ENCODE measurements at regions not wholly inside any gene's neighbourhood (a gene's known extent, or its start where the extent isn't known, plus 50 kb on each side); places are given as distances from the start of the nearest gene placed in this dataset.

DNA sequence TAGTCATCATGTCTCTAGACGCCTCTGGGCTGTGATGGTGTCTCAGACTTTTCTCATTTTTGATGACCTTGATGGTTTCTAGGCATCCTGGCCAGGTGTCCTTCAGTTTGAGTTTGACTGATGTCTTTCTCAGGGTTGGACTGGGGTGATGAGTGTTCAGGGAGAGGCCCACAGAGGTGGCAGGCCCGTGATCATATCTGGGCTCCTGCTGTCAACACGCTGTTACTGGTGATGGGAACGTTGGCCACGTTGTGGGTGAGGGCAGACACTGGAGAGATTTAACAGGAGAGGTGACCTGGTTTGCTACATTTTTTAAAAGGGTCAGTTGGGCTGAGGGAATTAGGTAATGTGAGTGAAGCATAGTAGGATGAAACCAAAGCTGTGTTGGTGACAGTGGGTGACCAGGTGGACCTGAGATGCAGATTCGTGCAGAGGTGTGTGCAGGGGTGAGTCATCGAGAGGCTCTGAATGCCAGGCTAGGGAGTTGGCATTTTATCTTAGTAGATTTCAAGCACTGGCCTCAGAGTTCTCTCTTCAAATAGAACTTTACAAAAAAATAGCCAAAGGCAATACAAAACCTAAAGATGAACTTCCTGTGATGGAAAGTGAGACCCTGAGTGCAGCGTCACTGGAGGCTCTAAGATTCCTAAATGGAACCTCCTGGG is 174.1 kb downstream of the CDH26 start:
- H3K27me3 ChIP-seq (ENCODE audit: insufficient read depth, low read depth, severe bottlenecking), result peaks cover 4% of the 10 kb centered on the region
- no peak for TF ChIP-seq CTCF (IDR thresholded peaks at IDR 0.05; ENCODE audit: low read depth, low read length)
- no peaks in the 10 kb centered on the region for H3K36me3 ChIP-seq
- DNase-seq, result no peak
- H3K4me3 ChIP-seq (ENCODE audit: low read depth, low read length), result no peak overlapping the region
- no peak overlapping the region for H3K27ac ChIP-seq
- H3K9me3 ChIP-seq (ENCODE audit: severe bottlenecking), result no peaks in the 10 kb centered on the region

DNA sequence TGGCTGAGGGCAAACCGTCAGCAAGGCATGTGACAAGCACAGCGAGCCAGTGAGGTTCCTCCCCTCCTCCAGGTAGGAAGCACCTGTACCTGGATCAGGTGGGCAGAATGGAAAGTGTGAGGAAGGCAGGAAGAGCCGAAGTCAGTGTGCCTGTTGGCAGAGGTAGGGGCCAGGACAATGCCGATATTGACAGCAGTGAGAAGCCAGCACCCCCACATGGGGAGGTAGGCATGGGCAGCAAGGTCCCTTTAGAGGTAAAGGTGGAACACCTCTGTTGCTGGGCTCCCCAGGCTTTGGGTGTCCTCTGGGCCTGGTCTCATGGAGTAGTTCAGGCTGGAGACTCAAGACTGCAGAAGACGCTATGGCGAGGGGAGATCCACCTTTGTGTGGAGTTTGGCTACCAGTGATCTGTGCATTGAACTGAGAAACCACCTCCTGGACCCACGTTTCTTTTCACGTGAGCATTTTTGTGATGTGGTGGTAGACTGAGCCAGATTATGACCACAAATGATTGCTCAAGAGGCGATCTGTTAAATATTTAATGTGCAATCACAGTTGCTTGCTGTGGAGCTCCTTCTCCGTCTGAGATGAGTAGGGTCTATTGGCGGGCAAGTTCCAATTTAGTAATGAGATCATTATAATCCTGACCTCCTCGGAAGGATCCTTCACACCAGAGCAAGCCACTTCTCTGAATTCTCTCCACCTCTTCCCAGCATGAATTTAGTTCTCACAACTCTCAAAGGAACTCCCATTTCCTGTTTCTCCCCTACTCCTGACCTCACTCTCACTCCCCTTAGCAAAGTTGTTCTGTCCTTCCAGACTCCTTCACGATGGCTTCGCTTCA is 174.8 kb downstream of the CDH26 start:
- peaks cover 4% of the 10 kb centered on the region for H3K27me3 ChIP-seq (ENCODE audit: insufficient read depth, low read depth, severe bottlenecking)
- H3K9me3 ChIP-seq (ENCODE audit: severe bottlenecking), result no peaks in the 10 kb centered on the region
- no peak for DNase-seq
- no peak overlapping the region for H3K4me3 ChIP-seq (ENCODE audit: low read depth, low read length)
- H3K36me3 ChIP-seq, result no peaks in the 10 kb centered on the region
- H3K27ac ChIP-seq, result no peak overlapping the region
- TF ChIP-seq CTCF (IDR thresholded peaks at IDR 0.05; ENCODE audit: low read depth, low read length), result no peak

DNA sequence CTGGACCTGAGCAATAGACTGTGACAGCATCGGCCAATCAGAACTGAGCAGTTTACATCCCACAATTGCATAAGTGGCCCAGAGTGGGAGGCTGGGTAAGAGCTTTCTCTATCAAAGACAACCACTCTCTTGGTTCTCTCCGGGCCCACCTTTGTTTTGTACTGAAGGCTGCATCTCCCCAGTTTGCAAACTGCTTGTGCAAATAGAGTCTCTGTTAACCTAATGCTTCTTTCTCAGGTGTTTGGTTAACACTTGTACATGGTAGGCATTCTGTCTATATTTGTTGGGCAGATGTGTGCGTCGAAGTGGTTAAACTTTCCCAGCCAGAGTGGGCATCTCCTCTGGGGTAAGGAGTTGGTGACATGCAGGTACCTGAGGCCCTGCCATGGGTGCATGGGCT is 177.1 kb downstream of the CDH26 start:
- TF ChIP-seq CTCF (IDR thresholded peaks at IDR 0.05; ENCODE audit: low read depth, low read length), result no peak
- no peaks in the 10 kb centered on the region for H3K36me3 ChIP-seq
- H3K9me3 ChIP-seq (ENCODE audit: severe bottlenecking), result no peaks in the 10 kb centered on the region
- no peak overlapping the region for H3K4me3 ChIP-seq (ENCODE audit: low read depth, low read length)
- no peak overlapping the region for H3K27ac ChIP-seq
- DNase-seq, result no peak
- no peaks in the 10 kb centered on the region for H3K27me3 ChIP-seq (ENCODE audit: insufficient read depth, low read depth, severe bottlenecking)

DNA sequence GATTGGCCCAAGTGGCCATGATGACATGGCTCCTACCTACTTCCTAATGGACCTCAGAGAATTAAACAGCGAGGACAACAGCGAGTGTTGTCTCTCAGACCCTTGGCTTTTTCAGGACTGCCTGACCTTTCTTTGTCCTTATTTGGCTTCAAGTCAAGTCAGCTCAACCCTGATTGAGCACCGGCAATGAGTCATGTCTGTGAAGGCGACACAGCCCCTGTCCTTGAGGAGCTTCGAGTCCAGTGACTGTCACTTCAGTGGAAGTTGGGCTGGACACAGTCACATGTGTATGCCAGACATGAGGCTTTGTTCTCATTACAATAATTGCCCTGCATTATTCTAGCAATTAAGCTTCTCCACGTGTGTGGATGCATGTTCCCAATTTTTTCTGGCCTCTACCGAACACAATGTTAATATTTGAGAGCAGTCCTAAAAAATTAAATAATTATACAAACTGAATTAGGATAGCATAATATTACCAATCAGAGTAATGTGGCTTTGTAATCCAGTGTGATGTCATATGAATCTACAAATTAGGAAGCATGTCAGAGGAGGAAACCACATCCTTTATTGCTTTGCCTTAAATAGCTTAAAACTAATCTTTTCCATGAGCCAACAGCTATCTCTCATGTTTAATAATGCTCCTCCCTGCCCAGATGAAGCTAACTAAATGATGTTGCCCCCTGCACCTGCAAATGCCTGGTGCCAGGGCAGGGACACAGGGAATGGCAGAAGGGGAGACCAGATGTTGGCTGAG is 178.6 kb downstream of the CDH26 start:
- H3K9me3 ChIP-seq (ENCODE audit: severe bottlenecking), result no peaks in the 10 kb centered on the region
- no peaks in the 10 kb centered on the region for H3K27me3 ChIP-seq (ENCODE audit: insufficient read depth, low read depth, severe bottlenecking)
- H3K4me3 ChIP-seq (ENCODE audit: low read depth, low read length), result no peak overlapping the region
- no peak for DNase-seq
- TF ChIP-seq CTCF (IDR thresholded peaks at IDR 0.05; ENCODE audit: low read depth, low read length), result no peak
- no peaks in the 10 kb centered on the region for H3K36me3 ChIP-seq
- no peak overlapping the region for H3K27ac ChIP-seq

- Histone ChIP-seq H3K27ac (no peak overlapping the region), H3K36me3 (no peaks in the 10 kb centered on the region), H3K27me3 (ENCODE audit: insufficient read depth, low read depth, severe bottlenecking) (no peaks in the 10 kb centered on the region), H3K4me3 (ENCODE audit: low read depth, low read length) (no peak overlapping the region), H3K9me3 (ENCODE audit: severe bottlenecking) (no peaks in the 10 kb centered on the region)
- TF ChIP-seq CTCF (IDR thresholded peaks at IDR 0.05; ENCODE audit: low read depth, low read length), result peak; percentile 77
- peak; percentile 48 for DNase-seq
Measured at GRCh38 chr20:60137657-60138245, 179.5 kb downstream of the CDH26 start.

Data from WERI-Rb-1 (cell line).